A673 (cell line): ENCODE measurements at regions not wholly inside any gene's neighbourhood (a gene's known extent, or its start where the extent isn't known, plus 50 kb on each side); places are given as distances from the start of the nearest gene placed in this dataset.

ENCODE experiments used
- EZH2 ChIP-seq: fragments of 200-600 bp; sonication (generic); IDR thresholded peaks from 2 replicates; pipeline ENCODE4 v1.6.1; 2017; ENCODE audit warnings: borderline replicate concordance, low read depth, mild to moderate bottlenecking, mixed read lengths, antibody characterized with exemption, low read length; ENCODE audit not compliant: poor library complexity, severe bottlenecking
- TF ChIP-seq, protein P1 (sequence below): fragments of 300-800, 200-600 bp; sonication (generic); conservative IDR thresholded peaks from 2 replicates; pipeline ENCODE4 v1.5.1; 2017; ENCODE audit warnings: low read depth, mild to moderate bottlenecking, antibody characterized with exemption, low read length, moderate library complexity, mixed read lengths

DNA sequence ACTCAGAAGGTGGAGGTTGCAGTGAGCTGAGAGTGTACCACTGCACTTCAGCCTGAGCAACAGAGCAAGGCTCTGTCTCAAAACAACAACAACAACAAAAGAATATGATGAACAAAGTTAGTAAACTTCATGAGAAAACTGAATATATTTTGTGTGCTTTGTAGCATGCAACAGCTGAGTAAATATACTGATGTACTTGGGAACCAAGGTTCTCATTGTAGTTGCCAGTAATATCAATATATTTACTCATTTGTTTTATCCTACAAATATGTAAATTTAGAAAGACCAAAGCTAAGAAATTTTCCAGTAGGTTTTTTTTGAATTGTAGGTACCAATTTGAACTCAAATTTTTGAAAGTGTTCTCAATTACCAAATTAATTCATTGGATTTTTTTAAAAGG lies 127.2 kb downstream of the IPO8 start:
- TF ChIP-seq, protein P1, sequence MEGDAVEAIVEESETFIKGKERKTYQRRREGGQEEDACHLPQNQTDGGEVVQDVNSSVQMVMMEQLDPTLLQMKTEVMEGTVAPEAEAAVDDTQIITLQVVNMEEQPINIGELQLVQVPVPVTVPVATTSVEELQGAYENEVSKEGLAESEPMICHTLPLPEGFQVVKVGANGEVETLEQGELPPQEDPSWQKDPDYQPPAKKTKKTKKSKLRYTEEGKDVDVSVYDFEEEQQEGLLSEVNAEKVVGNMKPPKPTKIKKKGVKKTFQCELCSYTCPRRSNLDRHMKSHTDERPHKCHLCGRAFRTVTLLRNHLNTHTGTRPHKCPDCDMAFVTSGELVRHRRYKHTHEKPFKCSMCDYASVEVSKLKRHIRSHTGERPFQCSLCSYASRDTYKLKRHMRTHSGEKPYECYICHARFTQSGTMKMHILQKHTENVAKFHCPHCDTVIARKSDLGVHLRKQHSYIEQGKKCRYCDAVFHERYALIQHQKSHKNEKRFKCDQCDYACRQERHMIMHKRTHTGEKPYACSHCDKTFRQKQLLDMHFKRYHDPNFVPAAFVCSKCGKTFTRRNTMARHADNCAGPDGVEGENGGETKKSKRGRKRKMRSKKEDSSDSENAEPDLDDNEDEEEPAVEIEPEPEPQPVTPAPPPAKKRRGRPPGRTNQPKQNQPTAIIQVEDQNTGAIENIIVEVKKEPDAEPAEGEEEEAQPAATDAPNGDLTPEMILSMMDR, result no peak
- TF ChIP-seq EZH2, result no peak
